Astrocyte (in vitro differentiated cells and primary cell): ENCODE measurements at regions not wholly inside any gene's neighbourhood (a gene's known extent, or its start where the extent isn't known, plus 50 kb on each side); places are given as distances from the start of the nearest gene placed in this dataset.

Experiments
- DNase-seq: peaks from one replicate; pipeline ENCODE4 v3.0.0-alpha.2; 2010; ENCODE audit warnings: low read depth
- FAIRE-seq: peaks from 2 replicates; lab custom pipeline; 2011; peaks lifted over from hg19 to GRCh38; lab: Jason Lieb, UNC
- H2AFZ ChIP-seq: 2 replicates; pipeline ENCODE4 v1.6.0; 2012; ENCODE audit warnings: low read depth, low read length, inconsistent platforms
- H3K27ac ChIP-seq: 2 replicates; pipeline ENCODE4 v1.5.1; 2011; ENCODE audit warnings: low read depth, low read length, inconsistent platforms
- H3K27me3 ChIP-seq: 2 replicates; pipeline ENCODE4 v1.6.0; 2011; ENCODE audit warnings: low read length, inconsistent platforms; ENCODE audit not compliant: insufficient read depth
- H3K36me3 ChIP-seq: 2 replicates; pipeline ENCODE4 v1.5.1; 2011; ENCODE audit warnings: low read length, inconsistent platforms; ENCODE audit not compliant: insufficient read depth
- H3K4me1 ChIP-seq: 2 replicates; pipeline ENCODE4 v1.5.1; 2011; ENCODE audit warnings: low read length, inconsistent platforms; ENCODE audit not compliant: insufficient read depth
- H3K4me2 ChIP-seq: 2 replicates; pipeline ENCODE4 v1.6.0; 2012; ENCODE audit warnings: low read length, inconsistent platforms
- H3K4me3 ChIP-seq: 2 replicates; pipeline ENCODE4 v1.5.1; 2011; ENCODE audit warnings: low read depth, mild to moderate bottlenecking, low read length, inconsistent platforms; ENCODE audit not compliant: insufficient read depth
- H3K79me2 ChIP-seq: 2 replicates; pipeline ENCODE4 v1.6.0; 2012; ENCODE audit warnings: mild to moderate bottlenecking, low read length, inconsistent platforms; ENCODE audit not compliant: insufficient read depth
- H3K9ac ChIP-seq: 2 replicates; pipeline ENCODE4 v1.6.0; 2012; ENCODE audit warnings: mild to moderate bottlenecking, low read length, inconsistent platforms
- H3K9me3 ChIP-seq: 2 replicates; pipeline ENCODE4 v1.5.1; 2012; ENCODE audit warnings: low read depth, mild to moderate bottlenecking, low read length, inconsistent platforms; ENCODE audit not compliant: insufficient read depth
- H4K20me1 ChIP-seq: 2 replicates; pipeline ENCODE4 v1.6.0; 2012; ENCODE audit warnings: low read length, inconsistent platforms; ENCODE audit not compliant: insufficient read depth
- H3K27ac Mint-ChIP-seq: one replicate; pipeline ENCODE4 v1.8.0; 2021; ENCODE audit warnings: mild to moderate bottlenecking, mixed read lengths; ENCODE audit not compliant: unreplicated experiment
- H3K27me3 Mint-ChIP-seq: one replicate; pipeline ENCODE4 v1.8.0; 2021; ENCODE audit warnings: low read depth, mixed read lengths; ENCODE audit not compliant: unreplicated experiment
- H3K36me3 Mint-ChIP-seq: one replicate; pipeline ENCODE4 v1.8.0; 2021; ENCODE audit warnings: low read depth, mixed read lengths; ENCODE audit not compliant: unreplicated experiment
- H3K4me1 Mint-ChIP-seq: one replicate; pipeline ENCODE4 v1.8.0; 2021; ENCODE audit warnings: low read depth, mixed read lengths; ENCODE audit not compliant: unreplicated experiment
- H3K4me3 Mint-ChIP-seq: one replicate; pipeline ENCODE4 v1.8.0; 2021; ENCODE audit warnings: mild to moderate bottlenecking, moderate library complexity, mixed read lengths; ENCODE audit not compliant: unreplicated experiment
- H3K9me3 Mint-ChIP-seq: one replicate; pipeline ENCODE4 v1.8.0; 2021; ENCODE audit warnings: mild to moderate bottlenecking, mixed read lengths; ENCODE audit not compliant: unreplicated experiment
- EZH2 ChIP-seq: IDR thresholded peaks from 2 replicates; pipeline ENCODE4 v1.6.1; 2012; ENCODE audit warnings: mild to moderate bottlenecking, low read length, inconsistent platforms; ENCODE audit not compliant: insufficient read depth
- TF ChIP-seq, protein P1 (sequence below): IDR thresholded peaks from 2 replicates; pipeline ENCODE4 v1.5.1; 2011; ENCODE audit warnings: low read depth, mild to moderate bottlenecking, inconsistent platforms, low read length, moderate library complexity; ENCODE audit not compliant: insufficient read depth

GRCh38 chr7:36075561-36075960 is 77.5 kb upstream of the EEPD1 start:
- Histone ChIP-seq H2AFZ (no peak overlapping the region), H3K4me1 (peaks cover 5% of the 10 kb centered on the region), H3K4me2 (no peak overlapping the region), H3K27ac (no peak overlapping the region), H3K27me3 (peaks cover 3% of the 10 kb centered on the region), H3K36me3 (no peaks in the 10 kb centered on the region), H3K4me3 (no peak overlapping the region), H4K20me1 (no peaks in the 10 kb centered on the region), H3K9ac (no peak overlapping the region), H3K9me3 (no peaks in the 10 kb centered on the region), H3K79me2 (no peaks in the 10 kb centered on the region)
- Mint-ChIP-seq H3K27me3 (peaks cover 28% of the 10 kb centered on the region), H3K9me3 (no peaks in the 10 kb centered on the region), H3K36me3 (no peaks in the 10 kb centered on the region), H3K27ac (no peak overlapping the region), H3K4me3 (no peak overlapping the region), H3K4me1 (peaks cover 7% of the 10 kb centered on the region)
- TF ChIP-seq, protein P1, sequence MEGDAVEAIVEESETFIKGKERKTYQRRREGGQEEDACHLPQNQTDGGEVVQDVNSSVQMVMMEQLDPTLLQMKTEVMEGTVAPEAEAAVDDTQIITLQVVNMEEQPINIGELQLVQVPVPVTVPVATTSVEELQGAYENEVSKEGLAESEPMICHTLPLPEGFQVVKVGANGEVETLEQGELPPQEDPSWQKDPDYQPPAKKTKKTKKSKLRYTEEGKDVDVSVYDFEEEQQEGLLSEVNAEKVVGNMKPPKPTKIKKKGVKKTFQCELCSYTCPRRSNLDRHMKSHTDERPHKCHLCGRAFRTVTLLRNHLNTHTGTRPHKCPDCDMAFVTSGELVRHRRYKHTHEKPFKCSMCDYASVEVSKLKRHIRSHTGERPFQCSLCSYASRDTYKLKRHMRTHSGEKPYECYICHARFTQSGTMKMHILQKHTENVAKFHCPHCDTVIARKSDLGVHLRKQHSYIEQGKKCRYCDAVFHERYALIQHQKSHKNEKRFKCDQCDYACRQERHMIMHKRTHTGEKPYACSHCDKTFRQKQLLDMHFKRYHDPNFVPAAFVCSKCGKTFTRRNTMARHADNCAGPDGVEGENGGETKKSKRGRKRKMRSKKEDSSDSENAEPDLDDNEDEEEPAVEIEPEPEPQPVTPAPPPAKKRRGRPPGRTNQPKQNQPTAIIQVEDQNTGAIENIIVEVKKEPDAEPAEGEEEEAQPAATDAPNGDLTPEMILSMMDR = no peak
- TF ChIP-seq EZH2 = no peak
- FAIRE-seq (no peak), DNase-seq (no peak)

GRCh38 chr7:36076074-36076473 is 77.0 kb upstream of the EEPD1 start:
- Histone ChIP-seq H2AFZ (no peak overlapping the region), H3K9me3 (no peaks in the 10 kb centered on the region), H3K36me3 (no peaks in the 10 kb centered on the region), H3K27me3 (peaks cover 3% of the 10 kb centered on the region), H3K27ac (no peak overlapping the region), H3K79me2 (no peaks in the 10 kb centered on the region), H3K4me3 (no peak overlapping the region), H3K4me2 (no peak overlapping the region), H4K20me1 (no peaks in the 10 kb centered on the region), H3K4me1 (peaks cover 5% of the 10 kb centered on the region), H3K9ac (no peak overlapping the region)
- Mint-ChIP-seq H3K4me1 (peaks cover 7% of the 10 kb centered on the region), H3K27ac (no peak overlapping the region), H3K27me3 (peaks cover 28% of the 10 kb centered on the region), H3K4me3 (no peak overlapping the region), H3K36me3 (no peaks in the 10 kb centered on the region), H3K9me3 (no peaks in the 10 kb centered on the region)
- TF ChIP-seq, protein P1 = no peak
- no peak for TF ChIP-seq EZH2
- no peak for DNase-seq
- FAIRE-seq = no peak

GRCh38 chr7:36078816-36079360 is 74.2 kb upstream of the EEPD1 start:
- no peak overlapping the region for H3K4me3 ChIP-seq

More at GRCh38 chr7:36078816-36079360, 74.2 kb upstream of the EEPD1 start:
- H3K27me3 ChIP-seq = no peaks in the 10 kb centered on the region
- no peaks in the 10 kb centered on the region for H3K79me2 ChIP-seq
- no peaks in the 10 kb centered on the region for H3K36me3 ChIP-seq
- H2AFZ ChIP-seq = no peak overlapping the region
- Mint-ChIP-seq H3K27ac (no peak overlapping the region), H3K4me3 (no peak overlapping the region), H3K4me1 (peaks cover 7% of the 10 kb centered on the region), H3K9me3 (peaks cover 2% of the 10 kb centered on the region), H3K36me3 (no peaks in the 10 kb centered on the region), H3K27me3 (peaks cover 22% of the 10 kb centered on the region)
- TF ChIP-seq EZH2 = no peak
- TF ChIP-seq, protein P1 = no peak
- H3K4me2 ChIP-seq = peak overlapping the region; percentile 47
- no peaks in the 10 kb centered on the region for H4K20me1 ChIP-seq
- DNase-seq = no peak
- H3K9ac ChIP-seq = no peak overlapping the region
- no peaks in the 10 kb centered on the region for H3K9me3 ChIP-seq
- FAIRE-seq = no peak
- H3K27ac ChIP-seq = no peak overlapping the region
- peaks cover 5% of the 10 kb centered on the region for H3K4me1 ChIP-seq
